SJSA1 (cell line): ENCODE measurements at regions not wholly inside any gene's neighbourhood (a gene's known extent, or its start where the extent isn't known, plus 50 kb on each side); places are given as distances from the start of the nearest gene placed in this dataset.

ENCODE experiments used
- DNase-seq, 2 experiments: peaks; one replicate each; pipeline ENCODE4 v3.0.0-alpha.2; 2015 to 2020; ENCODE audit warnings: low spot score in 2 of 2, low read depth in 1 of 2
- H3K27ac ChIP-seq: fragments of 250-450 bp; sonication (Bioruptor Pico); 2 replicates; pipeline ENCODE4 v1.5.1; 2020; ENCODE audit warnings: mild to moderate bottlenecking, moderate library complexity
- H3K27me3 ChIP-seq: fragments of 250-450 bp; sonication (Bioruptor Pico); replicated peaks from 2 replicates; pipeline ENCODE4 v1.5.1; 2020; ENCODE audit warnings: mild to moderate bottlenecking, moderate library complexity
- H3K36me3 ChIP-seq: fragments of 250-450 bp; sonication (Bioruptor Pico); 2 replicates; pipeline ENCODE4 v1.5.1; 2020; ENCODE audit warnings: mild to moderate bottlenecking
- H3K4me1 ChIP-seq: fragments of 250-450 bp; sonication (Bioruptor Pico); replicated peaks from 2 replicates; pipeline ENCODE4 v1.6.1; 2021; ENCODE audit warnings: mild to moderate bottlenecking
- H3K4me3 ChIP-seq: fragments of 250-450 bp; sonication (Bioruptor Pico); 2 replicates; pipeline ENCODE4 v1.5.1; 2020; ENCODE audit warnings: mild to moderate bottlenecking
- H3K9me3 ChIP-seq: fragments of 250-450 bp; sonication (Bioruptor Pico); replicated peaks from 2 replicates; pipeline ENCODE4 v1.5.1; 2020; ENCODE audit warnings: mild to moderate bottlenecking

DNA sequence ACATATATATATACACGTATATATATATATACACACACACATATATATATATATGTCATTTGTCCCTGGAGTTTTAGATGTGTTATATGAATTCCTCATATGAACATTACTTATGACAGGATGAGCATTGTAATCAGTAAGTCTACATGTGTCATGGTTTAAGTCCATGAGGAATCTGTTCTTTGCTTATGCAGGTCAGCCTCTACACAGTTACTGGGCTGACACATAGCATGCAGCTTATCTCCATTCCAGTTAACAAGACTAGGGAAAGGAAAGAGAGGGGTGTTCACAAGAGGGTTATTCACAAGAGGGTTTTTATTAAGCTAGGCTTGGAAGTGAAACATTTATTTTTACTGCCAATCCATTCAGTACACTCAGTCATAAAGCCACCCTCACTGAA, 226.7 kb downstream of the SNX13 start:
- H3K4me3 ChIP-seq: no peak overlapping the region
- no peaks in the 10 kb centered on the region for H3K9me3 ChIP-seq
- no peak for DNase-seq
- H3K4me1 ChIP-seq: no peaks in the 10 kb centered on the region
- no peaks in the 10 kb centered on the region for H3K36me3 ChIP-seq
- no peaks in the 10 kb centered on the region for H3K27me3 ChIP-seq
- H3K27ac ChIP-seq: no peak overlapping the region

DNA sequence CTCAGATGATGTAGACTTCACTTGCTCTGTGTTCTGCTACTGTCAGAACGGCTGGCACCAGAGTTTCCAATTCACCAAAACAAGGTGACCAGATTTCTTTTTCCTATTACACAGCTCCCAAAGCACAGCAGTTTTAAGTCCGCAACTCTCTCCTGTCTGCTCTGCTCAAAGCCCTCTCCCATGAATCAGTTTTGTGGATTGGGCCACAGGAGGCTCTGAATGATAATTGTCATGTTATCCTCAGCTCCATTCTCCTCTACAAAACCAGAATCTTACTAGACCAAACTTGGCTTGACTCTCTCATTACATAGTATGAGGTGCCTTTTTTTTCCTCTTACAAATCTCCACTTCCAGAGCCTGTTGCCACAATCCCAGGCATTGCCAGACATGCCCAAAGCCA, 223.5 kb downstream of the SNX13 start:
- no peak for DNase-seq
- no peaks in the 10 kb centered on the region for H3K27me3 ChIP-seq
- no peaks in the 10 kb centered on the region for H3K4me1 ChIP-seq
- H3K36me3 ChIP-seq: no peaks in the 10 kb centered on the region
- no peaks in the 10 kb centered on the region for H3K9me3 ChIP-seq
- H3K4me3 ChIP-seq: no peak overlapping the region
- no peak overlapping the region for H3K27ac ChIP-seq

DNA sequence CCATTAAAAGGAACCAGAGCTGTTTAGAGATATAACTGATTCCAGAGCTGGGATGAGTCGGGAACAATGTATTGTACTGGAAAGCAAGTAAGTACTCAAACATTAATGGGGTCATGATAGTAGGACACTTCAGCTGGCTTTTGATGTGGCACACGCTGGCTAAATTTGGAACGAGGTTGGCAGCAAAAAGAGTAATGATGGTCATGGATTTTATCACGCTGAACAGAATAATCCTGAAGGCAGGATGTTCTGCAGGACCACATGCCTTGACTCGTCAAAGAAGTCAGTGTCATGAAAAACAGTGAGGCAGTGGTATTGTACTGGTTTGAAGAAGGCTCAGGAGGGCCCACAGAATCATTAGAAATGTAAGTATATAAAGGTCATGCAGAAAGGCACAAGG, 220.3 kb downstream of the SNX13 start:
- no peak overlapping the region for H3K4me3 ChIP-seq
- H3K36me3 ChIP-seq: no peaks in the 10 kb centered on the region
- no peak overlapping the region for H3K27ac ChIP-seq
- no peaks in the 10 kb centered on the region for H3K9me3 ChIP-seq
- DNase-seq: no peak
- H3K4me1 ChIP-seq: no peaks in the 10 kb centered on the region
- H3K27me3 ChIP-seq: no peaks in the 10 kb centered on the region

DNA sequence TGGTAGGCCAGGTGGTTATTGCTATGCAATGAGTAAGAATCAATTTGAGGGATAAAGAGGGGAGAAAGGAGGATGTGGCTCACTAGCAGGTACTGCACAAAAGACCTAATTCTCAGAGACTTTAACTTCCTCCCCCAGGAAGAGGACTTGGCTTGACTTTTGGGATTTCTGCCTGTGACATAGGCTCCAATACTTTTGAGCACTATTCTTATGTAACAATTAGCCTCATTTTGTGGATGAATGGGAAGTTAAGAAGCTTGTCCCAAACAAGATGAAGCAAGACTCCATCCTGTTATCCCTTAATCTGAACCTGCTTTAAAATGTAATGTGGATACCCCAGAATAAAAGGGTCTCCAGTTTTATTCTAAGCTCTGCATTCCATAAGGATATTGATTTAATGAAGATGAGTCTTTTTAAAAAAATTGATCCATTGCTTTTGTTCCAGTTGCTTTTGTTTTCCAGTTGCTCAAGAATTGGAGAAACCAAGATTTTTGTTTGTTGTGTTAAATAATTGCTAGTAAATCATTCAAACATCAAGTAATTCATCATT, 218.5 kb downstream of the SNX13 start:
- Histone ChIP-seq H3K4me1 (no peaks in the 10 kb centered on the region), H3K27me3 (no peaks in the 10 kb centered on the region), H3K27ac (no peak overlapping the region), H3K4me3 (no peak overlapping the region), H3K36me3 (no peaks in the 10 kb centered on the region), H3K9me3 (no peaks in the 10 kb centered on the region)
- DNase-seq: no peak

GRCh38 chr7:17722798-17723197, 217.5 kb downstream of the SNX13 start:
- H3K9me3 ChIP-seq: no peaks in the 10 kb centered on the region
- no peaks in the 10 kb centered on the region for H3K36me3 ChIP-seq
- H3K4me3 ChIP-seq: no peak overlapping the region
- H3K27ac ChIP-seq: no peak overlapping the region
- H3K4me1 ChIP-seq: no peaks in the 10 kb centered on the region
- no peak for DNase-seq
- H3K27me3 ChIP-seq: no peaks in the 10 kb centered on the region

DNA sequence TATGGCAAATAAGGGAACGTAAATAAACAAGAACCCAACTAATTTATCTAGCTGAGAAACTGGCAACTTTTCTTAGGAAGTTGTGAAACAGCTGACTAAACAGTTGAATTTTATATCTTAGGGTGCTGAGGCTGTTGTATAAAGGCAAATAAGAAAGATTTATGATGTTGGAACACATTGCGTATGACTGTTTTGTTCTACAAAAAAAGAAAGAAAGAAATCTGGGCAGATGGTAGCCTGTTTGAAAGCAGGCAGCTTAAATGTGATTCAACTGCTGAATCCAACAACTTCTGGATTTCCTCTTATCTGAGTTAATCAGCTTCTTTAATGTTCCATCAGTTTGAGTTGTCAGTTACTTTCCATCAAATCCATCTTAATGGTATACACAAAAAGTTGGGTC, 214.5 kb downstream of the SNX13 start:
- H3K9me3 ChIP-seq: no peaks in the 10 kb centered on the region

GRCh38 chr7:17732083-17732482, 208.2 kb downstream of the SNX13 start:
- DNase-seq: no peak
- no peaks in the 10 kb centered on the region for H3K27me3 ChIP-seq
- no peaks in the 10 kb centered on the region for H3K36me3 ChIP-seq
- H3K4me3 ChIP-seq: no peak overlapping the region
- H3K27ac ChIP-seq: no peak overlapping the region
- H3K9me3 ChIP-seq: no peaks in the 10 kb centered on the region
- no peaks in the 10 kb centered on the region for H3K4me1 ChIP-seq

More for the DNA sequence above, 214.5 kb downstream of the SNX13 start:
- H3K4me3 ChIP-seq: no peak overlapping the region
- DNase-seq: no peak
- no peaks in the 10 kb centered on the region for H3K4me1 ChIP-seq
- no peaks in the 10 kb centered on the region for H3K27me3 ChIP-seq
- H3K36me3 ChIP-seq: no peaks in the 10 kb centered on the region
- no peak overlapping the region for H3K27ac ChIP-seq
